ENCODE measurements at regions not wholly inside any gene's neighbourhood (a gene's known extent, or its start where the extent isn't known, plus 50 kb on each side); places are given as distances from the start of the nearest gene placed in this dataset.

GRCh38 chrX:39333451-39333850 lies 532.2 kb downstream of the MID1IP1 start:
- intact Hi-C loops (cut with DNase I; ENCODE audit: low total_unique reads), result no loop called here
- Histone ChIP-seq H3K4me1 (no peaks in the 10 kb centered on the region), H3K4me3 (no peak overlapping the region), H3K9me3 (no peaks in the 10 kb centered on the region), H3K27ac (no peak overlapping the region), H3K27me3 (no peaks in the 10 kb centered on the region), H3K36me3 (no peaks in the 10 kb centered on the region)
- no peak for DNase-seq
- no peak for TF ChIP-seq CTCF (IDR thresholded peaks at IDR 0.05)
- TF ChIP-seq POLR2A (IDR thresholded peaks at IDR 0.05), result no peak

- Histone ChIP-seq H3K27ac (peak overlapping the region; percentile 58 to 75), H3K9me3 (no peaks in the 10 kb centered on the region), H3K27me3 (no peaks in the 10 kb centered on the region), H3K4me3 (no peak overlapping the region), H3K36me3 (no peaks in the 10 kb centered on the region), H3K4me1 (no peaks in the 10 kb centered on the region)
- TF ChIP-seq POLR2A (IDR thresholded peaks at IDR 0.05) (no peak), CTCF (IDR thresholded peaks at IDR 0.05) (no peak)
- intact Hi-C loops (cut with DNase I; ENCODE audit: low total_unique reads), result no loop called here
- no peak for DNase-seq
These were observed 534.4 kb downstream of the MID1IP1 start for GRCh38 chrX:39335513-39336235.

- peak; percentile 41 to 70 for DNase-seq
- no peaks in the 10 kb centered on the region for H3K9me3 ChIP-seq
- H3K4me3 ChIP-seq, result no peak overlapping the region
- intact Hi-C loops (cut with DNase I; ENCODE audit: low total_unique reads), result no loop called here
- no peak for TF ChIP-seq POLR2A (IDR thresholded peaks at IDR 0.05)
- no peak for TF ChIP-seq CTCF (IDR thresholded peaks at IDR 0.05)
- H3K36me3 ChIP-seq, result no peaks in the 10 kb centered on the region
- no peaks in the 10 kb centered on the region for H3K4me1 ChIP-seq
- H3K27ac ChIP-seq, result peak overlapping the region; percentile 58 to 75
- no peaks in the 10 kb centered on the region for H3K27me3 ChIP-seq
These were observed 535.5 kb downstream of the MID1IP1 start for GRCh38 chrX:39336671-39337311.

- Histone ChIP-seq H3K4me1 (no peaks in the 10 kb centered on the region), H3K27ac (peak overlapping the region; percentile 58 to 75), H3K36me3 (no peaks in the 10 kb centered on the region), H3K4me3 (no peak overlapping the region), H3K27me3 (no peaks in the 10 kb centered on the region), H3K9me3 (no peaks in the 10 kb centered on the region)
- intact Hi-C loops (cut with DNase I; ENCODE audit: low total_unique reads), result no loop called here
- no peak for DNase-seq
- no peak for TF ChIP-seq POLR2A (IDR thresholded peaks at IDR 0.05)
- no peak for TF ChIP-seq CTCF (IDR thresholded peaks at IDR 0.05)
These were observed 536.2 kb downstream of the MID1IP1 start for GRCh38 chrX:39337451-39337850.

GRCh38 chrX:39338583-39338982 lies 537.3 kb downstream of the MID1IP1 start:
- Histone ChIP-seq H3K4me1 (no peaks in the 10 kb centered on the region), H3K27ac (no peak overlapping the region), H3K9me3 (no peaks in the 10 kb centered on the region), H3K4me3 (no peak overlapping the region), H3K36me3 (no peaks in the 10 kb centered on the region), H3K27me3 (no peaks in the 10 kb centered on the region)
- no peak for DNase-seq
- intact Hi-C loops (cut with DNase I; ENCODE audit: low total_unique reads), result no loop called here
- no peak for TF ChIP-seq CTCF (IDR thresholded peaks at IDR 0.05)
- no peak for TF ChIP-seq POLR2A (IDR thresholded peaks at IDR 0.05)

Data from uterus (tissue), 3 donors.